Cardiac fibroblast (primary cell): ENCODE measurements at regions not wholly inside any gene's neighbourhood (a gene's known extent, or its start where the extent isn't known, plus 50 kb on each side); places are given as distances from the start of the nearest gene placed in this dataset.
A peak's percentile ranks its signal among the peaks of the same experiment; 100 is the strongest.

Experiments used
- DNase-seq, 2 donors: peaks; one replicate each; pipeline versions ENCODE4 v3.0.0 to v3.0.0-alpha.2; 2010; ENCODE audit warnings: low read depth in 2 of 2
- H3K4me3 ChIP-seq, 2 donors: replicated peaks in 1 of 2; 1 replicate in 1 of 2; 2 replicates in 1 of 2; pipeline ENCODE4 v1.5.1; 2011; ENCODE audit warnings: low read depth in 2 of 2, low read length in 2 of 2, mild to moderate bottlenecking in 2 of 2, moderate library complexity in 1 of 2
- CTCF ChIP-seq: IDR thresholded peaks from one replicate; pipeline ENCODE4 v1.5.1; 2011; ENCODE audit warnings: low read depth, mild to moderate bottlenecking, low read length, inconsistent platforms

GRCh38 chr6:128759901-128760300 is 123.0 kb upstream of the LAMA2 start:
- TF ChIP-seq CTCF, result no peak
- no peak for DNase-seq
- no peak overlapping the region for H3K4me3 ChIP-seq

- DNase-seq, result no peak
- TF ChIP-seq CTCF, result no peak
- H3K4me3 ChIP-seq, result no peak overlapping the region
These were observed 123.5 kb upstream of the LAMA2 start for GRCh38 chr6:128759447-128759846.

- TF ChIP-seq CTCF, result no peak
- peak in 1 of 2 donors; percentile 7 for DNase-seq
- H3K4me3 ChIP-seq, result no peak overlapping the region
These were observed 125.0 kb upstream of the LAMA2 start for GRCh38 chr6:128757961-128758360.

- no peak for TF ChIP-seq CTCF
- H3K4me3 ChIP-seq, result no peak overlapping the region
- no peak for DNase-seq
These were observed 128.2 kb upstream of the LAMA2 start for GRCh38 chr6:128754658-128755256.

GRCh38 chr6:128743974-128744765 is 138.8 kb upstream of the LAMA2 start:
- DNase-seq, result no peak
- no peak overlapping the region for H3K4me3 ChIP-seq
- no peak for TF ChIP-seq CTCF

- no peak for TF ChIP-seq CTCF
- DNase-seq, result no peak
- no peak overlapping the region for H3K4me3 ChIP-seq
These were observed 140.0 kb upstream of the LAMA2 start for GRCh38 chr6:128742900-128743299.

GRCh38 chr6:128740951-128741350 is 142.0 kb upstream of the LAMA2 start:
- no peak for TF ChIP-seq CTCF
- DNase-seq, result no peak
- no peak overlapping the region for H3K4me3 ChIP-seq
